CD14-positive monocyte (primary cell): ENCODE measurements at regions not wholly inside any gene's neighbourhood (a gene's known extent, or its start where the extent isn't known, plus 50 kb on each side); places are given as distances from the start of the nearest gene placed in this dataset.

ENCODE experiments used
- DNase-seq, 3 donors: peaks; one replicate each; pipeline ENCODE4 v3.0.0-alpha.2; 2011 to 2022
- H2AFZ ChIP-seq: 2 replicates; pipeline ENCODE4 v1.6.0; 2012; ENCODE audit warnings: mild to moderate bottlenecking, low read depth, low read length, inconsistent platforms; ENCODE audit not compliant: insufficient read depth, poor library complexity, severe bottlenecking
- H3K27ac ChIP-seq, 2 donors: 1 replicate in 1 of 2; 2 replicates in 1 of 2; pipeline ENCODE4 v1.5.1; 2012 to 2013; ENCODE audit warnings: low read length in 2 of 2, control low read depth in 1 of 2, inconsistent platforms in 1 of 2, low read depth in 1 of 2, mild to moderate bottlenecking in 1 of 2
- H3K27me3 ChIP-seq, 2 donors: one replicate each; pipeline versions ENCODE4 v1.6.0 to v1.6.1; 2011 to 2013; ENCODE audit warnings: low read length in 2 of 2; ENCODE audit not compliant: control insufficient read depth in 2 of 2, insufficient read depth in 2 of 2
- H3K36me3 ChIP-seq, 2 donors: replicated peaks in 1 of 2; 1 replicate in 1 of 2; 2 replicates in 1 of 2; pipeline versions ENCODE4 v1.5.1 to v1.6.1; 2012 to 2013; ENCODE audit warnings: low read length in 2 of 2, control low read depth in 1 of 2, inconsistent platforms in 1 of 2, mild to moderate bottlenecking in 1 of 2; ENCODE audit not compliant: insufficient read depth in 2 of 2, control insufficient read depth in 1 of 2
- H3K4me1 ChIP-seq, 2 donors: 1 replicate in 1 of 2; 2 replicates in 1 of 2; pipeline versions ENCODE4 v1.5.1 to v1.6.1; 2012 to 2013; ENCODE audit warnings: low read length in 2 of 2, control low read depth in 1 of 2, inconsistent platforms in 1 of 2, mild to moderate bottlenecking in 1 of 2, moderate library complexity in 1 of 2; ENCODE audit not compliant: insufficient read depth in 2 of 2, control insufficient read depth in 1 of 2
- H3K4me2 ChIP-seq: replicated peaks from 2 replicates; pipeline ENCODE3; 2012; ENCODE audit warnings: low read length, moderate library complexity, mild to moderate bottlenecking; ENCODE audit not compliant: poor library complexity, severe bottlenecking; ENCODE audit errors: extremely low read depth
- H3K4me3 ChIP-seq, 3 experiments: fragments of 200-600 bp in 1 of 3; sonication (generic) in 1 of 3; replicated peaks in 1 of 3; 1 replicate in 2 of 3; 2 replicates in 1 of 3; pipeline ENCODE4 v1.5.1; 2011 to 2013; ENCODE audit warnings: low read length in 3 of 3, mild to moderate bottlenecking in 3 of 3, control low read depth in 2 of 3, low read depth in 2 of 3, inconsistent platforms in 1 of 3, moderate library complexity in 1 of 3
- H3K79me2 ChIP-seq: 2 replicates; pipeline ENCODE4 v1.6.0; 2012; ENCODE audit warnings: mild to moderate bottlenecking, control low read depth, inconsistent platforms, low read length, moderate library complexity; ENCODE audit not compliant: insufficient read depth
- H3K9ac ChIP-seq: 2 replicates; pipeline ENCODE4 v1.6.0; 2017; ENCODE audit warnings: low read length, mild to moderate bottlenecking; ENCODE audit not compliant: insufficient read depth, poor library complexity, severe bottlenecking
- H3K9me3 ChIP-seq, 2 donors: replicated peaks in 1 of 2; 1 replicate in 1 of 2; 2 replicates in 1 of 2; pipeline versions ENCODE4 v1.5.1 to v1.6.1; 2012 to 2013; ENCODE audit warnings: low read length in 2 of 2, control low read depth in 1 of 2; ENCODE audit not compliant: control insufficient read depth in 1 of 2, insufficient read depth in 1 of 2
- H4K20me1 ChIP-seq: 2 replicates; pipeline ENCODE4 v1.6.0; 2012; ENCODE audit warnings: mild to moderate bottlenecking, low read length, control low read depth, moderate library complexity; ENCODE audit not compliant: insufficient read depth
- H3K27ac Mint-ChIP-seq, 7 donors: one replicate each; pipeline ENCODE4 v1.8.0; 2020; ENCODE audit warnings: mild to moderate bottlenecking in 7 of 7, mixed read lengths in 7 of 7, moderate library complexity in 6 of 7, inconsistent platforms in 2 of 7
- H3K27me3 Mint-ChIP-seq, 3 donors: one replicate each; pipeline ENCODE4 v1.8.0; 2021 to 2022; ENCODE audit warnings: low read depth in 3 of 3, mild to moderate bottlenecking in 3 of 3, mixed read lengths in 3 of 3, moderate library complexity in 3 of 3, inconsistent platforms in 1 of 3
- H3K36me3 Mint-ChIP-seq, 2 donors: one replicate each; pipeline ENCODE4 v1.8.0; 2020; ENCODE audit warnings: mixed read lengths in 2 of 2, inconsistent platforms in 1 of 2, mild to moderate bottlenecking in 1 of 2
- H3K4me1 Mint-ChIP-seq: one replicate; pipeline ENCODE4 v1.8.0; 2020; ENCODE audit warnings: mild to moderate bottlenecking, mixed read lengths
- H3K4me3 Mint-ChIP-seq, 2 donors: one replicate each; pipeline ENCODE4 v1.8.0; 2020; ENCODE audit warnings: mild to moderate bottlenecking in 2 of 2, mixed read lengths in 2 of 2, moderate library complexity in 1 of 2
- H3K9me3 Mint-ChIP-seq, 7 donors: one replicate each; pipeline ENCODE4 v1.8.0; 2020 to 2022; ENCODE audit warnings: mixed read lengths in 7 of 7, mild to moderate bottlenecking in 6 of 7, moderate library complexity in 6 of 7, inconsistent platforms in 2 of 7
- WGBS: methylation state at CpG from one replicate; pipeline ENCODE4 v1.1.5; 2013; ENCODE audit warnings: missing lambda C conversion rate; ENCODE audit not compliant: insufficient coverage; 5-methylcytosine and 5-hydroxymethylcytosine counted together
- intact Hi-C, 2 donors: fragments of 100-400 bp; cut with micrococcal nuclease; formaldehyde crosslinking; loops; one replicate each; pipeline versions ENCODE4 v1.15.0 to v1.15.1; 2023
- TF ChIP-seq, protein P1 (sequence below): fragments of 200-600 bp; IDR thresholded peaks from one replicate; pipeline ENCODE4 v1.8.0; 2022; ENCODE audit warnings: antibody characterized with exemption, mild to moderate bottlenecking

GRCh38 chr4:134465417-134465816 is 263.8 kb upstream of the PABPC4L start:
- no peak overlapping the region for H3K27ac ChIP-seq
- TF ChIP-seq, protein P1, sequence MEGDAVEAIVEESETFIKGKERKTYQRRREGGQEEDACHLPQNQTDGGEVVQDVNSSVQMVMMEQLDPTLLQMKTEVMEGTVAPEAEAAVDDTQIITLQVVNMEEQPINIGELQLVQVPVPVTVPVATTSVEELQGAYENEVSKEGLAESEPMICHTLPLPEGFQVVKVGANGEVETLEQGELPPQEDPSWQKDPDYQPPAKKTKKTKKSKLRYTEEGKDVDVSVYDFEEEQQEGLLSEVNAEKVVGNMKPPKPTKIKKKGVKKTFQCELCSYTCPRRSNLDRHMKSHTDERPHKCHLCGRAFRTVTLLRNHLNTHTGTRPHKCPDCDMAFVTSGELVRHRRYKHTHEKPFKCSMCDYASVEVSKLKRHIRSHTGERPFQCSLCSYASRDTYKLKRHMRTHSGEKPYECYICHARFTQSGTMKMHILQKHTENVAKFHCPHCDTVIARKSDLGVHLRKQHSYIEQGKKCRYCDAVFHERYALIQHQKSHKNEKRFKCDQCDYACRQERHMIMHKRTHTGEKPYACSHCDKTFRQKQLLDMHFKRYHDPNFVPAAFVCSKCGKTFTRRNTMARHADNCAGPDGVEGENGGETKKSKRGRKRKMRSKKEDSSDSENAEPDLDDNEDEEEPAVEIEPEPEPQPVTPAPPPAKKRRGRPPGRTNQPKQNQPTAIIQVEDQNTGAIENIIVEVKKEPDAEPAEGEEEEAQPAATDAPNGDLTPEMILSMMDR = no peak
- H3K4me2 ChIP-seq = no peak overlapping the region
- no peaks in the 10 kb centered on the region for H3K36me3 ChIP-seq
- DNase-seq = no peak
- Mint-ChIP-seq H3K27ac (no peak overlapping the region), H3K4me3 (no peak overlapping the region), H3K9me3 (peaks cover 0 to 2% (median 0%) of the 10 kb centered on the region in 7 donors), H3K27me3 (peaks cover 0 to 1% (median 0%) of the 10 kb centered on the region in 3 donors), H3K4me1 (no peaks in the 10 kb centered on the region), H3K36me3 (no peaks in the 10 kb centered on the region)
- H3K9me3 ChIP-seq = no peaks in the 10 kb centered on the region
- H3K9ac ChIP-seq = no peak overlapping the region
- H4K20me1 ChIP-seq = no peaks in the 10 kb centered on the region
- intact Hi-C loops = no loop called here
- H3K27me3 ChIP-seq = no peaks in the 10 kb centered on the region
- H3K4me1 ChIP-seq = no peaks in the 10 kb centered on the region
- H2AFZ ChIP-seq = no peak overlapping the region
- no peak overlapping the region for H3K4me3 ChIP-seq
- no peaks in the 10 kb centered on the region for H3K79me2 ChIP-seq

GRCh38 chr4:134463771-134464170 is 262.2 kb upstream of the PABPC4L start:
- Histone ChIP-seq H3K9ac (no peak overlapping the region), H3K9me3 (peaks cover 0 to 5% of the 10 kb centered on the region in 2 donors), H4K20me1 (no peaks in the 10 kb centered on the region), H3K4me2 (no peak overlapping the region), H3K27me3 (no peaks in the 10 kb centered on the region), H3K4me1 (no peaks in the 10 kb centered on the region), H2AFZ (no peak overlapping the region), H3K36me3 (no peaks in the 10 kb centered on the region), H3K79me2 (no peaks in the 10 kb centered on the region), H3K27ac (no peak overlapping the region), H3K4me3 (no peak overlapping the region)
- Mint-ChIP-seq H3K27me3 (peaks cover 0 to 1% (median 0%) of the 10 kb centered on the region in 3 donors), H3K27ac (no peak overlapping the region), H3K36me3 (no peaks in the 10 kb centered on the region), H3K9me3 (peaks cover 0 to 6% (median 0%) of the 10 kb centered on the region in 7 donors), H3K4me1 (no peaks in the 10 kb centered on the region), H3K4me3 (no peak overlapping the region)
- no peak for DNase-seq
- intact Hi-C loops = no loop called here
- WGBS = 76% methylated on average over 2 of the region's 5 CpGs
- TF ChIP-seq, protein P1 = no peak
